OCI-LY3 (cell line): ENCODE measurements at regions not wholly inside any gene's neighbourhood (a gene's known extent, or its start where the extent isn't known, plus 50 kb on each side); places are given as distances from the start of the nearest gene placed in this dataset.

Experiments
- H2AFZ ChIP-seq: fragments of 200-600, 300-600 bp; shearing (Covaris generic); 2 replicates; pipeline ENCODE4 v1.6.0; 2014; ENCODE audit warnings: antibody characterized with exemption, low read depth, low read length
- H3K27ac ChIP-seq: fragments of 200-600, 300-600 bp; sonication (generic); 2 replicates; pipeline ENCODE4 v1.5.1; 2014; ENCODE audit warnings: mild to moderate bottlenecking, low read length, moderate library complexity, mixed read lengths
- H3K27me3 ChIP-seq: fragments of 200-600, 300-600 bp; sonication (generic); 2 replicates; pipeline ENCODE4 v1.6.1; 2014; ENCODE audit warnings: low read depth, low read length, mixed read lengths
- H3K36me3 ChIP-seq: fragments of 200-600, 300-600 bp; sonication (generic); replicated peaks from 2 replicates; pipeline ENCODE3; 2014; ENCODE audit warnings: low read depth, low read length, mixed read lengths
- H3K4me1 ChIP-seq: fragments of 300-600, 200-600 bp; sonication (generic); 2 replicates; pipeline ENCODE4 v1.6.1; 2014; ENCODE audit warnings: low read length, mixed read lengths
- H3K4me2 ChIP-seq: fragments of 200-600, 300-600 bp; sonication (generic); 2 replicates; pipeline ENCODE4 v1.6.1; 2014; ENCODE audit warnings: low read length, mixed read lengths
- H3K4me3 ChIP-seq: fragments of 300-600, 200-600 bp; sonication (generic); 2 replicates; pipeline ENCODE4 v1.5.1; 2014; ENCODE audit warnings: antibody characterized with exemption, mild to moderate bottlenecking, low read length, moderate library complexity
- H3K79me2 ChIP-seq: fragments of 300-600, 200-600 bp; shearing (Covaris generic); 2 replicates; pipeline ENCODE4 v1.6.1; 2014; ENCODE audit warnings: mild to moderate bottlenecking, low read length, mixed read lengths
- H3K9ac ChIP-seq: fragments of 300-600, 200-600 bp; shearing (Covaris generic); 2 replicates; pipeline ENCODE4 v1.6.0; 2014; ENCODE audit warnings: mild to moderate bottlenecking, low read length, moderate library complexity
- H3K9me3 ChIP-seq: fragments of 200-600, 300-600 bp; shearing (Covaris generic); 2 replicates; pipeline ENCODE4 v1.6.1; 2014; ENCODE audit warnings: low read length, mixed read lengths; ENCODE audit not compliant: insufficient read depth
- H4K20me1 ChIP-seq: fragments of 200-600, 300-600 bp; sonication (generic); 2 replicates; pipeline ENCODE4 v1.6.1; 2016; ENCODE audit warnings: low read length, mixed read lengths; ENCODE audit not compliant: insufficient read depth
- EZH2phosphoT487 ChIP-seq: fragments of 200-600 bp; shearing (Covaris generic); IDR thresholded peaks from 2 replicates; pipeline ENCODE4 v1.6.1; 2018; ENCODE audit warnings: antibody characterized with exemption, mixed run types, low read depth
- TF ChIP-seq, protein P1 (sequence below): fragments of 200-600, 300-600 bp; sonication (generic); IDR thresholded peaks from 2 replicates; pipeline ENCODE4 v1.5.1; 2014; ENCODE audit warnings: antibody characterized with exemption, low read length, low read depth

GRCh38 chr5:159419576-159419975 is 89.3 kb upstream of the IL12B start:
- Histone ChIP-seq H4K20me1 (no peaks in the 10 kb centered on the region), H3K27ac (peak overlapping the region; percentile 100), H3K4me2 (no peak overlapping the region), H3K9me3 (no peaks in the 10 kb centered on the region), H3K79me2 (peaks cover 9% of the 10 kb centered on the region), H3K4me3 (no peak overlapping the region), H3K9ac (peak overlapping the region; percentile 7; the same call in 1 of the 2 replicates), H3K27me3 (no peaks in the 10 kb centered on the region), H3K36me3 (peaks cover 33% of the 10 kb centered on the region), H2AFZ (no peak overlapping the region), H3K4me1 (peaks cover 81% of the 10 kb centered on the region)
- TF ChIP-seq, protein P1, sequence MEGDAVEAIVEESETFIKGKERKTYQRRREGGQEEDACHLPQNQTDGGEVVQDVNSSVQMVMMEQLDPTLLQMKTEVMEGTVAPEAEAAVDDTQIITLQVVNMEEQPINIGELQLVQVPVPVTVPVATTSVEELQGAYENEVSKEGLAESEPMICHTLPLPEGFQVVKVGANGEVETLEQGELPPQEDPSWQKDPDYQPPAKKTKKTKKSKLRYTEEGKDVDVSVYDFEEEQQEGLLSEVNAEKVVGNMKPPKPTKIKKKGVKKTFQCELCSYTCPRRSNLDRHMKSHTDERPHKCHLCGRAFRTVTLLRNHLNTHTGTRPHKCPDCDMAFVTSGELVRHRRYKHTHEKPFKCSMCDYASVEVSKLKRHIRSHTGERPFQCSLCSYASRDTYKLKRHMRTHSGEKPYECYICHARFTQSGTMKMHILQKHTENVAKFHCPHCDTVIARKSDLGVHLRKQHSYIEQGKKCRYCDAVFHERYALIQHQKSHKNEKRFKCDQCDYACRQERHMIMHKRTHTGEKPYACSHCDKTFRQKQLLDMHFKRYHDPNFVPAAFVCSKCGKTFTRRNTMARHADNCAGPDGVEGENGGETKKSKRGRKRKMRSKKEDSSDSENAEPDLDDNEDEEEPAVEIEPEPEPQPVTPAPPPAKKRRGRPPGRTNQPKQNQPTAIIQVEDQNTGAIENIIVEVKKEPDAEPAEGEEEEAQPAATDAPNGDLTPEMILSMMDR, result peak; percentile 12; the same call in 1 of the 2 replicates
- no peak for TF ChIP-seq EZH2phosphoT487

DNA sequence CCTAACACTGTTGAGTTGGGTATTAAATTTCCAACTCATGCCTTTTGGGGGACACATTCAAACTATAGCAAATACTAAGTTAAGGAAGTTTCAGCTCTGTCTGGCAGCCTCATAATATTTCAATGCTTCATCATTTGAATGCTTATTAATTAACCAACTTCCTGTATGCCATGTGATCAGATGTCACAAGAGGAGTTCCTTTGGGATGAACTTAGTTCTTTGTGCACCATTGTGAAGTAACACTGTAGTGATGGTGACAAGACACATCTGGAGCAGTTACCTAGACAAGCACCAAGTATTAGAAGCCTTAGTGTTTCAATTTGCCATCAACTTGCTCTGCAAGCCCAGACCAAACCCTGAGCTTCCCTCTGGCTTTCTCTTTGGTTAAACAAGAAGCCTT is 90.7 kb upstream of the IL12B start:
- Histone ChIP-seq H3K27me3 (no peaks in the 10 kb centered on the region), H3K9ac (peak overlapping the region; percentile 35; the same call in 1 of the 2 replicates), H2AFZ (no peak overlapping the region), H3K27ac (peak overlapping the region; percentile 100), H3K79me2 (peaks cover 9% of the 10 kb centered on the region), H3K4me1 (peaks cover 81% of the 10 kb centered on the region), H4K20me1 (no peaks in the 10 kb centered on the region), H3K36me3 (peaks cover 40% of the 10 kb centered on the region), H3K4me2 (no peak overlapping the region), H3K9me3 (no peaks in the 10 kb centered on the region), H3K4me3 (no peak overlapping the region)
- TF ChIP-seq, protein P1, result no peak
- no peak for TF ChIP-seq EZH2phosphoT487

- H3K27ac ChIP-seq, result peak overlapping the region; percentile 100; the same call in 1 of the 2 replicates
- H3K9me3 ChIP-seq, result no peaks in the 10 kb centered on the region
- no peak overlapping the region for H3K4me3 ChIP-seq
- H3K4me2 ChIP-seq, result no peak overlapping the region
- TF ChIP-seq, protein P1, result no peak
- no peak for TF ChIP-seq EZH2phosphoT487
- no peak overlapping the region for H3K9ac ChIP-seq
- H3K79me2 ChIP-seq, result peaks cover 9% of the 10 kb centered on the region
- H4K20me1 ChIP-seq, result no peaks in the 10 kb centered on the region
- no peaks in the 10 kb centered on the region for H3K27me3 ChIP-seq
- peaks cover 88% of the 10 kb centered on the region for H3K4me1 ChIP-seq
- no peak overlapping the region for H2AFZ ChIP-seq
- peaks cover 32% of the 10 kb centered on the region for H3K36me3 ChIP-seq
Observed at GRCh38 chr5:159422361-159422760, 92.1 kb upstream of the IL12B start.

DNA sequence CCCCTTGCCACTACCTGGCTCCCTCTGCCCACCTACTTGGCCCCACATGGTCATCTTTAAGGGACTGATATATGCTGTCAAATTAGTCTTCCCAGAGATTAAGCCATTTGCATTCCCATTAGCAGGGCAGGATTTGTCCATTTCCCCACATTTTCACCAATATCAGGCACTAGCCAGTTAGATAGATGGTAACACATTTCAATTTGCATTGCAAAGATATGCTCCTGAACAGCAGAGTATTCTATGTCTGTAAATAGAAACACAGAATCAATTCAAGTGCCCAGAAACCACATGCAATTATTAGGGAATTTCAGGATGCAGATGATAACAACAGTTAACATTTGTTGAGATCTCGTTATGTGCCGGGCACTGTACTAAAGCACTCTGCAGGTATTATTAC is 92.6 kb upstream of the IL12B start:
- H4K20me1 ChIP-seq, result no peaks in the 10 kb centered on the region
- H3K4me1 ChIP-seq, result peaks cover 91% of the 10 kb centered on the region
- H3K9me3 ChIP-seq, result no peaks in the 10 kb centered on the region
- H2AFZ ChIP-seq, result no peak overlapping the region
- peaks cover 9% of the 10 kb centered on the region for H3K79me2 ChIP-seq
- peak overlapping the region; percentile 100 for H3K27ac ChIP-seq
- peaks cover 28% of the 10 kb centered on the region for H3K36me3 ChIP-seq
- peak overlapping the region; percentile 99; the same call in 1 of the 2 replicates for H3K9ac ChIP-seq
- H3K4me2 ChIP-seq, result no peak overlapping the region
- H3K4me3 ChIP-seq, result no peak overlapping the region
- no peaks in the 10 kb centered on the region for H3K27me3 ChIP-seq
- TF ChIP-seq, protein P1, result no peak
- TF ChIP-seq EZH2phosphoT487, result no peak
